KMS-11 (cell line): ENCODE measurements at regions not wholly inside any gene's neighbourhood (a gene's known extent, or its start where the extent isn't known, plus 50 kb on each side); places are given as distances from the start of the nearest gene placed in this dataset.

Source experiments
- H2AFZ ChIP-seq: fragments of 200-600 bp; sonication (generic); 2 replicates; pipeline ENCODE4 v1.6.1; 2016; ENCODE audit warnings: antibody characterized with exemption, mixed run types, low read depth
- H3K27ac ChIP-seq: fragments of 200-600 bp; sonication (generic); 2 replicates; pipeline ENCODE4 v1.6.1; 2016; ENCODE audit warnings: mild to moderate bottlenecking, mixed run types
- H3K27me3 ChIP-seq: fragments of 200-600 bp; sonication (generic); 2 replicates; pipeline ENCODE4 v1.6.1; 2017; ENCODE audit warnings: mild to moderate bottlenecking, low read depth, mixed run types, moderate library complexity; ENCODE audit not compliant: insufficient read depth
- H3K36me3 ChIP-seq: fragments of 200-600 bp; sonication (generic); 2 replicates; pipeline ENCODE4 v1.6.1; 2017; ENCODE audit warnings: mild to moderate bottlenecking, mixed run types; ENCODE audit not compliant: insufficient read depth
- H3K4me1 ChIP-seq: fragments of 200-600 bp; sonication (generic); 2 replicates; pipeline ENCODE4 v1.6.1; 2016; ENCODE audit warnings: mild to moderate bottlenecking, low read depth, mixed run types; ENCODE audit not compliant: poor library complexity, severe bottlenecking
- H3K4me2 ChIP-seq: fragments of 200-600 bp; sonication (generic); 2 replicates; pipeline ENCODE4 v1.7.0; 2016; ENCODE audit warnings: mild to moderate bottlenecking, mixed run types
- H3K4me3 ChIP-seq: fragments of 200-600 bp; sonication (generic); IDR thresholded peaks from 2 replicates; pipeline ENCODE4 v1.6.1; 2017; ENCODE audit warnings: low read depth, low read length, mixed read lengths; ENCODE audit not compliant: insufficient read depth
- H3K79me2 ChIP-seq: fragments of 200-600 bp; sonication (generic); 2 replicates; pipeline ENCODE4 v1.6.1; 2016; ENCODE audit warnings: low read depth, mixed run types; ENCODE audit not compliant: insufficient read depth
- H3K9ac ChIP-seq: fragments of 200-600 bp; sonication (generic); 2 replicates; pipeline ENCODE4 v1.6.1; 2016; ENCODE audit warnings: mild to moderate bottlenecking, mixed run types
- H4K20me1 ChIP-seq: fragments of 200-600 bp; sonication (generic); 2 replicates; pipeline ENCODE4 v1.6.1; 2016; ENCODE audit warnings: mild to moderate bottlenecking, mixed run types; ENCODE audit not compliant: insufficient read depth
- TF ChIP-seq, protein P1 (sequence below): fragments of 200-600 bp; sonication (generic); conservative IDR thresholded peaks from 2 replicates; pipeline ENCODE4 v1.6.1; 2017; ENCODE audit warnings: low read depth, mild to moderate bottlenecking, antibody characterized with exemption, low read length, moderate library complexity, mixed read lengths

DNA sequence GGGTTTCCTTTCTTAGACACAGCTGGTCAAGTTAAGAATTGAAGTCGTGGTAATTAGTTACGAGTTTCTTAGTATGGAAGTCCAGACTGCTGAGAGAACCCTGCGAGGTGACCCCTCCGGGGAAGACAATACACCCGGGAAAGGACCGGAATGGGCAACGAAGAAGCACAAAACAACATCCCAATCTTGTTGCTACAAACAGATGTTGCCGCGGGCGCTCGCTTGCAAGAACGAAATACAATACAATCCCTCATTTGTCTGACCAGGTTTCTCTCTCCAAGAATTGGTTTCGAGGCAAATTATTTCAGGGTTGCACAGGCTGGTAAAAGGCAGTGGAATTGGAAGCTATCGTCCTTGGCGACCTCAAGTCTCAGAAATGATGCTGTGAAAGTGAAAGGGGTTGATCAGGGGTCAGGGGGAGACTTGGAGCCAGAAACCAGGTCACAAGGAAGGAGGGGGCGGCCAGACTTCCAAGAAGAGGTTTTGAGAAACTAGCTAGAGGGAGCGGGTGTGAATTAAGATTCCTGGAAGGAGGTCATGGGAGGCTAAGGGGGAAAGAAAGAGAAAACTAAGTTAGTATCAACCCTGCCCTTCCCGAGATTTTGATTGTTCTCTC is 401.9 kb downstream of the HRH4 start:
- H4K20me1 ChIP-seq = no peaks in the 10 kb centered on the region
- H2AFZ ChIP-seq = no peak overlapping the region
- H3K4me3 ChIP-seq = no peak overlapping the region
- no peak overlapping the region for H3K9ac ChIP-seq
- no peak overlapping the region for H3K4me2 ChIP-seq
- H3K79me2 ChIP-seq = no peaks in the 10 kb centered on the region
- no peak overlapping the region for H3K27ac ChIP-seq
- no peaks in the 10 kb centered on the region for H3K36me3 ChIP-seq
- no peaks in the 10 kb centered on the region for H3K4me1 ChIP-seq
- no peaks in the 10 kb centered on the region for H3K27me3 ChIP-seq
- TF ChIP-seq, protein P1, sequence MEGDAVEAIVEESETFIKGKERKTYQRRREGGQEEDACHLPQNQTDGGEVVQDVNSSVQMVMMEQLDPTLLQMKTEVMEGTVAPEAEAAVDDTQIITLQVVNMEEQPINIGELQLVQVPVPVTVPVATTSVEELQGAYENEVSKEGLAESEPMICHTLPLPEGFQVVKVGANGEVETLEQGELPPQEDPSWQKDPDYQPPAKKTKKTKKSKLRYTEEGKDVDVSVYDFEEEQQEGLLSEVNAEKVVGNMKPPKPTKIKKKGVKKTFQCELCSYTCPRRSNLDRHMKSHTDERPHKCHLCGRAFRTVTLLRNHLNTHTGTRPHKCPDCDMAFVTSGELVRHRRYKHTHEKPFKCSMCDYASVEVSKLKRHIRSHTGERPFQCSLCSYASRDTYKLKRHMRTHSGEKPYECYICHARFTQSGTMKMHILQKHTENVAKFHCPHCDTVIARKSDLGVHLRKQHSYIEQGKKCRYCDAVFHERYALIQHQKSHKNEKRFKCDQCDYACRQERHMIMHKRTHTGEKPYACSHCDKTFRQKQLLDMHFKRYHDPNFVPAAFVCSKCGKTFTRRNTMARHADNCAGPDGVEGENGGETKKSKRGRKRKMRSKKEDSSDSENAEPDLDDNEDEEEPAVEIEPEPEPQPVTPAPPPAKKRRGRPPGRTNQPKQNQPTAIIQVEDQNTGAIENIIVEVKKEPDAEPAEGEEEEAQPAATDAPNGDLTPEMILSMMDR = no peak

DNA sequence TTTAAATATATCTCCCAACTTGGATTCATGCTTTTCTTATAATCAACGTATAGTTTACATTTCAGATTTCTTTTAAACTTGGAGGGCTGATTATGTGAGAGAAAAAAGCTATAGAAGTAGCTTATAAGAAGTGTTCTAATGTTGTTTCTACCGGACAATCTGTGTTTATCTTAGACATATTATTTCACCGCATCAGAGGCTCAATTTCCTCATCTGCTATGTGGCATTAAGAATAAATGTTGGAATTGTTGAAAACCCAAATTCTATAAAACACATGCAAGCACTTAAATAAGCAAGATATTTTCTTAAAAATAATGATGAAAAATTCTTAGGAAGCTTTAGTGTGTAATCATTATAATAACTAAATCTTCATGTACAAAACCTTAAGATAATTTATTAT is 407.9 kb downstream of the HRH4 start:
- Histone ChIP-seq H3K27ac (no peak overlapping the region), H3K9ac (no peak overlapping the region), H3K27me3 (no peaks in the 10 kb centered on the region), H4K20me1 (no peaks in the 10 kb centered on the region), H3K4me2 (no peak overlapping the region), H3K4me1 (no peaks in the 10 kb centered on the region), H3K36me3 (no peaks in the 10 kb centered on the region), H3K79me2 (no peaks in the 10 kb centered on the region), H2AFZ (no peak overlapping the region), H3K4me3 (no peak overlapping the region)
- TF ChIP-seq, protein P1 = no peak

DNA sequence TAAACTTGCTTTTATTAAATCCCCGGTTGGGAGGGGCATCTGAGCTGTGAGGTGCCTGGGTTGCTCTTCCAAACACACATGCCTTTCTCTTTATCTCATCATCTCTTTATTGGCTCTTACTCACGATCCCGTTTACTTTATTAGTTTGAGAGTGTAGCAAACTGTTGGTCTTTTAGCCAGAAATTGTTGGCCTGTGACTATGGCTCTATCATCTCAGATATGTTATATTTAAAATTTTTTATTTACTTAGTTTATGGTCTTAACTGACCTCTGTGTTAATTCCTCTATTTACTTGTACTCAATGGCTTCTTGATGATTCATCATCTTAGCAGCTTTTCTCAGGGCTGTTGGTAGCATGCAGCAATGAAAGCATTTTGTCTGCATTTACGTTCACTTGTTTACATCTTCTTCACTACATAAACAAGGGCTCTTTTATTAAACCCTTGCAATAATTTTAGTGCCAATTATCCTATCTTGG is 408.4 kb downstream of the HRH4 start:
- Histone ChIP-seq H4K20me1 (no peaks in the 10 kb centered on the region), H3K4me2 (no peak overlapping the region), H3K27ac (no peak overlapping the region), H3K9ac (no peak overlapping the region), H3K79me2 (no peaks in the 10 kb centered on the region), H3K27me3 (no peaks in the 10 kb centered on the region), H3K4me3 (no peak overlapping the region), H3K4me1 (no peaks in the 10 kb centered on the region), H3K36me3 (no peaks in the 10 kb centered on the region), H2AFZ (no peak overlapping the region)
- TF ChIP-seq, protein P1 = no peak

DNA sequence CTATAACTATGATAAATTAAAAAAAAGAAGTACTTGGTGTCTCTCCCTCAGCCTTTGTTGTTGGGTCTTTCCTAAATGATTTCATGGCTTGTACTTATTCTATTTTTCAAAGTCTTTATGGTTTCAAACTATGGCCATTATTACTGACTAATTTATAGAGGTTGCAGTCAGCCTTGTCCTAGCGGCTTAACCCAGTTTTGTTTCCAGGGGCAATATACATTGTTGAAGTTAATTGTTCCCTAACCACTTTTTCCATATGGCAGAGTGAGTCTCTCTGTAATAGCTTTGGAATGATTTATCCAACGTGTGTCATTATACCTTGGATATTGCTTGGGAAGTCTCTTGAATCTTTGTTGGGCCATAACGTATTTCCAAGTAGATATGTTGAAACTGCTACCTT is 408.8 kb downstream of the HRH4 start:
- TF ChIP-seq, protein P1 = no peak
- Histone ChIP-seq H4K20me1 (no peaks in the 10 kb centered on the region), H3K4me3 (no peak overlapping the region), H3K27ac (no peak overlapping the region), H2AFZ (no peak overlapping the region), H3K4me2 (no peak overlapping the region), H3K4me1 (no peaks in the 10 kb centered on the region), H3K36me3 (no peaks in the 10 kb centered on the region), H3K79me2 (no peaks in the 10 kb centered on the region), H3K27me3 (no peaks in the 10 kb centered on the region), H3K9ac (no peak overlapping the region)
